Kidney capillary endothelial cell (primary cell): ENCODE measurements at regions not wholly inside any gene's neighbourhood (a gene's known extent, or its start where the extent isn't known, plus 50 kb on each side); places are given as distances from the start of the nearest gene placed in this dataset.

Source experiments
- DNase-seq: peaks from one replicate; pipeline ENCODE4 v3.0.0-alpha.2; 2018; ENCODE audit warnings: low spot score

GRCh38 chr2:238655974-238656722, 191.7 kb upstream of the TWIST2 start:
- DNase-seq: no peak

GRCh38 chr2:238657132-238658053, 190.5 kb upstream of the TWIST2 start:
- DNase-seq: no peak

DNA sequence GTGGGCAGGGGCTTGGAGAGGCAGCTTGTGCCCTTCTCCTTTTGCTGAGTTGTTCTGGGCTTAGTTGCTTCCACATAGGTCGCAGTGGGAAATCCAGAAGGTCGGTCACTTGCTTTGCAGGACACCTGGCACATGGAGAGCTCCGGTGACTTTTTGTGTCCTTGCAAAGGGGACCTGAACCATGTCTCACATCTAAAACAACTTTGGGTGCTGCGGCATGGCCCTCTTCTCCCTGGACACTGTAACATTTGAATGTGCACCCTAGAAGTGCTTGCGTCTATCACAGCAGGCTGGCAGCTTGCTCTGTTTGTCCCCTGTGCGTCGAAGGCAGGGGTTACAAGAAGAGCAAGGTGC, 189.9 kb upstream of the TWIST2 start:
- no peak for DNase-seq

GRCh38 chr2:238658820-238659219, 189.1 kb upstream of the TWIST2 start:
- DNase-seq: no peak

- DNase-seq: no peak
Measured at GRCh38 chr2:238659231-238659630, 188.7 kb upstream of the TWIST2 start.

- no peak for DNase-seq
Measured at GRCh38 chr2:238663586-238663985, 184.3 kb upstream of the TWIST2 start.

DNA sequence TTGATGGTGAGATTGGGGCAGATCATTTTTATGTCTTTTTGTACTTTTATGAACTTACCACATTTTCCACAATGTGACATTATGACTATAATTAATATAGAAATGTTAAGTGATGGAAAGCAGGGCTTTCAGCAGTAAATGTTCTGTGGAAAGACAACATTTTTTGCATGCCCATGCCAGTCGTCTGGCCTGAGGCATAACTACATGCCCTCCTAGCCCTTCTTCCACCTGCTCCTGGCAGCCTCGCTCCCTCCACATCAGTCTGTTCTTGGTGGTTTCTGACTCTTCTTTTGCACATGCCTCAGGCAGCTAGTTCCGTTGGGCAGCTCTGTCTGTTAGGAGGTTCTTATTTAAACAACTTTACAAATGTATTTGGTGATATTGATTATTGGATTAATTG, 182.0 kb upstream of the TWIST2 start:
- no peak for DNase-seq

DNA sequence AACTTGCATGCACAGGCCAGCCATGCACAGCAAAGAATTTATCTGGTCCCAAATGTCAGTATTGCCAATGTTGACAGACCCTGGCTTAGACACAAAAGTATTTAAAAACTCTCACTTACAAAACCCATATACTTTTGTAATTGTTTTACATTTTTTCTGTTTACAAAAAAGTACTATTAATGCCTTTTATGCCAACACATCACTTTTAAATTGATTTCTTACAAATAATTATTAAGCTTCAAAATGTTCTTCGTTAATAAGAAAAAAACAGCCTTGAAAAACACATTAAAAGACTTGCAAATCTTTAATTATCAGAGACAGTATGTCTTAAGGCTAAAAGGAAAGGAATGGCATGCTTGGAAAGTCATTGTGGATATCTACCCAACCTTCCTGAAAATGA, 181.3 kb upstream of the TWIST2 start:
- no peak for DNase-seq

DNA sequence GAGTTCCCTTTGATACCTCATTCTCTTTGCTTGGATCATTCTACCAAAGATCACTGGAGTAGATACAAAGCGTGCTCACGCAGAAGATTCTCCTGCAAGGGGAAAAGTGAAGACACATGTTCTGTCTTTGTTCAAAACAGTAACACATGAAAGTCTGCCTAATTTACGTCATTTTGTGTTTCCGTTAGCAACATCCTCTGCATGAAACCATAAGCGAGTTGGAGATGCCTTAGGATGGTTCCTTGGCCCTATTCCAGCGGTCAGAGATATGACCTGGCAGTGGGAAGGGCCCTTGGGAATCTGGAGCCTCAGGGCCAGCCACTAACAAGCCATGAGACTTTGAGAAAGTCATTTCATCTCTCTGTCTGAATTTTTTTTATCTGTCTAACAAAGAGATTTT, 180.9 kb upstream of the TWIST2 start:
- DNase-seq: no peak

DNA sequence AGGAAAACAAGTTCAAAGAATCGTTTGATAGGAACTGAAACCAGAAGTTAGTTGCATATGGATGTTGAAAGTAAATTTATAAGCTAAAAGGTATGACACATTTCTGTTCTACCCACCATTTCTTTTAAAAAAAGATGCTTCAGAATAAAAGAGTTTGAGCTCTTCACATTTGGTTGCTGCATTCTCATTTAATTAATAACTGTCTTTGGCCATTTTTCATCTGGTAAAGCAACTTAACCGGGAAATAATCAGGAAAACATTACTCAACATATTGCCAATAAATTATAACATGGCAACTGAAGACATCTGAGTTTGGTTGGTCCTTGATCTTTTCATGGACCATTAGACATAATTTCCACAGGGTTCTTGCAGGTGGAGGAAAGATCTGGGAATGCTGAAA, 180.2 kb upstream of the TWIST2 start:
- no peak for DNase-seq

GRCh38 chr2:238668426-238668825, 179.5 kb upstream of the TWIST2 start:
- DNase-seq: no peak

- DNase-seq: no peak
Measured at GRCh38 chr2:238669046-238669445, 178.8 kb upstream of the TWIST2 start.

DNA sequence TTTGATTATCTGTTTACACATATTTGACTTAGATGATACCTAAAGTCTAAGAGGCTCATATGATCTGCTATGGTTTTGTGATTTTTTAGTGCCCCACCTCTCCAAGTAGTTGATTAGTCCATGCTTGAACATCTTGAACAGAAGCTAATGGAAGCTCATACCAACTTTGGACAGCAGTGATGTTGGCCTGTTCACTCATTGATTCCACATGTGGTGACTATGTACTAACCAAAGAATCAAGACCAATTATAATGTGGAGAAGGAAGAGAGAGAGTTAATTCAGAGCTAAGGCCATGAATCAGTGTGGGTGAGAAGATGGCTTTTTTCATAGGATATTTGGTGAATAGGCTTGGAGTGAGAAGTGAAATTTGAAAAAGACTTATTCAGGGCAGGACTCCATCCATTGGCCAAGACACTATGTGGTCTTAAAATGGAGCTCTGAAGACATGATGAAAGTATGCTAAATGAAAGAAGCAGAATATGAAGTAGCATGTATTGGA, 178.3 kb upstream of the TWIST2 start:
- no peak for DNase-seq

DNA sequence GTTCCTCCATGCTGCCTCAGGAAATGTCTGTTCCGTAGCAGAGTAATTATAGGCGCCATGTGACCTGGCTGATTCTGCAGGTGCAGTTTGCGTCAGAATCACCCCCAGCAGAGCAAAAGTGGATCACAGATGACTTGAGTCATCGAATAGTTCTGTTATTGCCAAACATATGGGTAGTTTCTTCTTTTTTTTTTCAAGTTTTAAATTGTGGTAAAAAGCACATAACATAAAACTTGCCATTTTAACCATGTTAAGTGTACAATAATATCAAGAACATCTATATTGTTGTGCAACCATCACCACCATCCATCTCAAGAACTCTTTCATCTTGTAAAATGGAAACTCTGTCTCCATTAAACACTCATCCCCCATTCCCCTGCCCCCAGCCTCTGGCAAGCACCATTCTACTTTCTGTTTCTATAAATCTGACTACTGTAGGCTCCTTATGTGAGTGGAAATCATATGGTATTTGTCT, 177.7 kb upstream of the TWIST2 start:
- DNase-seq: no peak

- no peak for DNase-seq
Measured at GRCh38 chr2:238682536-238682935, 165.3 kb upstream of the TWIST2 start.

DNA sequence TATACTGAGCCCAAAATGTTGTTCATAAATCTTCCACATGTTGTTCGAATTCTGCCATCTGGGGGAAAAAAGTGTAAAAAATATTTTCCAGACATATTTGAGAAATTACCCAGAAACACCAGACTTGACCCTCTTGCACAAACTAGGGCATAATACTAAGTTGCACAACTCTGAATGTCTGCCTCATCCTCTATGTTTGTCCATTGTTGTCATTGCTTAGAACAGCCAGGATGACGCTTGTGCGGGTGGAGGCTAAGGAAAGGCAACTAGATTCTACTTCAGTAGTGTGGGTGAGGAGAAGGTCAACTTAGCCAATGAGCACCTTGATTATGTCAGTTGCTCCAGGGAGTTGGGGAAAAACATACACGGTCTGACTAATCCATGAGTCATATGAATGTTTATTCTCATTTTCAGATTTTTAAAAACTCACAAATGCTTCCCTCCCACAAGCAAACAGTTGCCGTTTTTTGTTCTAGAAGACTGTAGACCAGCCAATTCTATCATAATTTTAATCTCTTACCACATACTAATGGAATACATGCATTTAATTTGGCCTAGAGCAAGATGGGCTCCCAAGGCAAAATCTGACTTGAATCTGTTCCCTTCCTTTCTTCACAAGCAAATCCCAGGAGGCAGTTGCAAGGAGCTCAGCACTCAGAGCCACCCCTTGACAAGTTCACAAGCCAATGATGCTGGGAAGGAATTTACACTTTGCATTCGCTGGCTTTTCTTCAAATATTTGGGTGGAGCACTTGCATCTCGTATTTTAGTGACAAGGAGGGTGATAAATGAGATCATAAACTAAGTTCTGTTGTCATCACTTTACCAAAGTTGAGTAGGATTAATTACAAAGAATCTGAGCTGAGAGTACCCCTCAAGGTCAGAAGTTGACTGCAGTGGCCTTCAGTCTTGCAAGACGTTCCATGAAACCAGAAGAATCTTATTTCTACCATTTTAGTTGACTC, 163.2 kb upstream of the TWIST2 start:
- DNase-seq: peak; percentile 30

- DNase-seq: no peak
Measured at GRCh38 chr2:238685327-238685709, 162.6 kb upstream of the TWIST2 start.

DNA sequence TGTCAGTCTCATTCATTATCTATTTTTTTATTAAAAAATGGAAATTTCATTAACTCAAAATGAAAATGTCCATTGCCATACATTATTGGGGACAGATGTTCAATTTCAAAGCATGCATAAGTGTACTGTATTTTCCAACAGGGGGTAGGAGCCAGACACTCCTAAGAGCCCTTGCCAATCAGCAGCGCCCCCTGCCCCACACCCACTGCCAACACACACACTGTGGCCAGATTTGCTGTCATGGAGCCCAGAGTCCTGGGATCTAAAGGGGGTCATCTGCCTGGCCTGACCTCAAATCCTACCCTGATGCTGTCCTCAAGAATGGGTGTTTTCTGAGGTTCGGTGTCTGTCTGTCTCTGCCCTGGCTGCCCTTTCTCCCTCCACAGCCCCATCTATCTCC, 162.2 kb upstream of the TWIST2 start:
- no peak for DNase-seq

DNA sequence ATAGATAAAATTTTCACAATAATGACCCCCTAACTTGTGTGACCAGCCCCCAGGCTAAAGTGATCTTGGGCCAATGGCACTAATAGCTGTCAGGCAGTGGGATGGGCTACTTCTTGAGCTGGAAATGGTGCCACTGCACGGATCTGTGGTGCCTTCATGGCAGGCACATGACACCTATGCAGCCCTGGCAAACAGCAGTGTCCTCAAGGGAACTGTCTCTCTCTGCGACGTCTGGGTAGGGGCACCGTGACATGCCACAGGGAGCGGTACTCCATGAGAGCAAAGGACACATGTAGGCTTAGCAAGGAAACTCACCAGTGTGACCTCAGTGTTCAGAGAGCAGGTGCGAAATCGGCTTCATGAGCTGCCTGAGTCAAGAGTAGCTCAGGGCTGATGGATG, 161.7 kb upstream of the TWIST2 start:
- no peak for DNase-seq

DNA sequence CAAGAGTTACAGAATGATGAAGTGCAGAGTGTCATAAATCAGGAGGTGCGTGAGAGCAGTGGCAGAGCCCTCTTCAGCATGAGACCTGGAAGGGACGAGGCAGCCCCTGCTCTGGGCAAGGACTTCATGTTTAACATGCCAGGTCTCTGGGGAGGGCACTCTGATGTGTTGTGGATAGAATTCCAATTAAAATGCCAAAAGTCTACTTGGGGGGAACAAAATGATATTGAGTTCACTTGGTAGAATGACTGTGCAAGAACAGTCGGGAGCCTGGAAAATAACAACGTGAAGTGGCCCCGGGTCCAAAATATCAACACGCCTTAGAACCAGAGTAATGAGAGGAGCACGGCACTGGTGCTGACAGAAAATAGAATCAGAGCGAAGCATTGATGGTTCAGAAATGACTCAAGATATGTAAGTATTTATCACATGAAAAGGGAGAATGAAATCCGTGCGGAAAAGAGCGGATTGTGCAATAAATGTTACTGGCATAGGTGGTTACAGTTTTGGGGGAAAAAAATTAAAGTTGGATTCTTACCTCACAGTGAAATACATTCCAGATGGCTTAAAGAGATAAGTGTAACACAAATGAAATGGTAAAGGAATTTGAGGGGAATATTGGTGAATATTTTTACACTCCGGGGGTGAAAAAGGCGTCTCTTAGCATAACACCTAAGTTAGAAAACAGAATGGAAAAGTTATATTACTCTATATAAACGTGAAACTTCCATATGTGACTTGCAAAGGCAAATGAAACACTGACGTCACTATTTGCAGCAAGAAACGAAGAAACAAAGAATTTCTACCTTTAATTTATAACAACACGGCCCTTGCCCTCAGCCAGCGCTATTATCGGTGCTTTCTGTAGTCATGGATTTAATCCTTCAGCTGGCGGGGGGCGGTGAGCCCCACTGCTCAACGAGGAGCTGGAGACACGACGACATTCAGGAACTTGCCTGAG, 159.4 kb upstream of the TWIST2 start:
- no peak for DNase-seq

DNA sequence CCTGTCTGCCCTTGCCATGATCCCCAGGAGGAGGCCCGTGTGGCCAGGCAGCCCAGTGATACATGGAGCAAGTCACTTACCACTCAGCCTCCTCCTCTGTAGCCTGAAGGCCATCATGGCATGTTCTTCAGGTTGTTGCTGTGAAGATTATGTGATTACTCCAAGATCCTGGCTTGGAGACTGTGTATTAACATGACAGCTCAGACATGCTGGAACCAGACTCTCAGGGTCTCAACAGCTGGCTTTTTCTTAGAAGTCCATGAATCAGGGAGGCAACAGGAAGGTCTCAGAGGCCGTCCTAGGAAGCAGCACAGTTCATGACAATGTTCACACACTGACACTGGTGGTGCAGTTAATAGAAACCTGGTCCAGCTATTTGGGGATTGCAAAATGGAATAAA, 158.6 kb upstream of the TWIST2 start:
- DNase-seq: no peak
